ENCODE measurements at regions not wholly inside any gene's neighbourhood (a gene's known extent, or its start where the extent isn't known, plus 50 kb on each side); places are given as distances from the start of the nearest gene placed in this dataset.

- no peaks in the 10 kb centered on the region for H3K36me3 ChIP-seq (ENCODE audit: control insufficient read depth in 1 of 2, insufficient read depth in 2 of 2, low read length in 2 of 2)
- no peaks in the 10 kb centered on the region for H3K9me3 ChIP-seq (ENCODE audit: control insufficient read depth in 1 of 2, low read length in 2 of 2)
- no peaks in the 10 kb centered on the region for H3K4me1 ChIP-seq (ENCODE audit: control insufficient read depth in 1 of 2, insufficient read depth in 2 of 2, low read length in 2 of 2)
- no peaks in the 10 kb centered on the region for H3K27me3 ChIP-seq (ENCODE audit: low read depth, low read length)
- H3K27ac ChIP-seq (ENCODE audit: low read length), result no peak overlapping the region
- no peak overlapping the region for H3K4me3 ChIP-seq (ENCODE audit: low read depth in 1 of 2, low read length in 2 of 2)
These were observed 284.7 kb downstream of the NR2F1-AS1 start for GRCh38 chr5:93296338-93296737.

- Histone ChIP-seq H3K27me3 (ENCODE audit: low read depth, low read length) (no peaks in the 10 kb centered on the region), H3K36me3 (ENCODE audit: control insufficient read depth in 1 of 2, insufficient read depth in 2 of 2, low read length in 2 of 2) (no peaks in the 10 kb centered on the region), H3K27ac (ENCODE audit: low read length) (no peak overlapping the region), H3K4me3 (ENCODE audit: low read depth in 1 of 2, low read length in 2 of 2) (no peak overlapping the region), H3K9me3 (ENCODE audit: control insufficient read depth in 1 of 2, low read length in 2 of 2) (no peaks in the 10 kb centered on the region), H3K4me1 (ENCODE audit: control insufficient read depth in 1 of 2, insufficient read depth in 2 of 2, low read length in 2 of 2) (no peaks in the 10 kb centered on the region)
These were observed 286.0 kb downstream of the NR2F1-AS1 start for GRCh38 chr5:93294996-93295395.

GRCh38 chr5:93294199-93294598 is 286.8 kb downstream of the NR2F1-AS1 start:
- Histone ChIP-seq H3K27ac (ENCODE audit: low read length) (no peak overlapping the region), H3K27me3 (ENCODE audit: low read depth, low read length) (no peaks in the 10 kb centered on the region), H3K36me3 (ENCODE audit: control insufficient read depth in 1 of 2, insufficient read depth in 2 of 2, low read length in 2 of 2) (no peaks in the 10 kb centered on the region), H3K9me3 (ENCODE audit: control insufficient read depth in 1 of 2, low read length in 2 of 2) (no peaks in the 10 kb centered on the region), H3K4me3 (ENCODE audit: low read depth in 1 of 2, low read length in 2 of 2) (no peak overlapping the region), H3K4me1 (ENCODE audit: control insufficient read depth in 1 of 2, insufficient read depth in 2 of 2, low read length in 2 of 2) (no peaks in the 10 kb centered on the region)

GRCh38 chr5:93289942-93290341 is 291.1 kb downstream of the NR2F1-AS1 start:
- no peaks in the 10 kb centered on the region for H3K27me3 ChIP-seq (ENCODE audit: low read depth, low read length)
- no peak overlapping the region for H3K27ac ChIP-seq (ENCODE audit: low read length)
- H3K4me3 ChIP-seq (ENCODE audit: low read depth in 1 of 2, low read length in 2 of 2), result no peak overlapping the region
- H3K9me3 ChIP-seq (ENCODE audit: control insufficient read depth in 1 of 2, low read length in 2 of 2), result peaks cover 0 to 10% of the 10 kb centered on the region in 2 donors
- no peaks in the 10 kb centered on the region for H3K4me1 ChIP-seq (ENCODE audit: control insufficient read depth in 1 of 2, insufficient read depth in 2 of 2, low read length in 2 of 2)
- no peaks in the 10 kb centered on the region for H3K36me3 ChIP-seq (ENCODE audit: control insufficient read depth in 1 of 2, insufficient read depth in 2 of 2, low read length in 2 of 2)

GRCh38 chr5:93285461-93285860 is 295.6 kb downstream of the NR2F1-AS1 start:
- Histone ChIP-seq H3K27me3 (ENCODE audit: low read depth, low read length) (no peaks in the 10 kb centered on the region), H3K9me3 (ENCODE audit: control insufficient read depth in 1 of 2, low read length in 2 of 2) (peaks cover 0 to 10% of the 10 kb centered on the region in 2 donors), H3K4me1 (ENCODE audit: control insufficient read depth in 1 of 2, insufficient read depth in 2 of 2, low read length in 2 of 2) (no peaks in the 10 kb centered on the region), H3K27ac (ENCODE audit: low read length) (no peak overlapping the region), H3K36me3 (ENCODE audit: control insufficient read depth in 1 of 2, insufficient read depth in 2 of 2, low read length in 2 of 2) (no peaks in the 10 kb centered on the region), H3K4me3 (ENCODE audit: low read depth in 1 of 2, low read length in 2 of 2) (peak overlapping the region in 1 of 2 donors; percentile 8)

GRCh38 chr5:93281980-93282772 is 298.8 kb downstream of the NR2F1-AS1 start:
- Histone ChIP-seq H3K36me3 (ENCODE audit: control insufficient read depth in 1 of 2, insufficient read depth in 2 of 2, low read length in 2 of 2) (no peaks in the 10 kb centered on the region), H3K4me3 (ENCODE audit: low read depth in 1 of 2, low read length in 2 of 2) (no peak overlapping the region), H3K9me3 (ENCODE audit: control insufficient read depth in 1 of 2, low read length in 2 of 2) (peaks cover 0 to 7% of the 10 kb centered on the region in 2 donors), H3K27ac (ENCODE audit: low read length) (no peak overlapping the region), H3K27me3 (ENCODE audit: low read depth, low read length) (no peaks in the 10 kb centered on the region), H3K4me1 (ENCODE audit: control insufficient read depth in 1 of 2, insufficient read depth in 2 of 2, low read length in 2 of 2) (no peaks in the 10 kb centered on the region)

GRCh38 chr5:93280518-93280917 is 300.5 kb downstream of the NR2F1-AS1 start:
- H3K9me3 ChIP-seq (ENCODE audit: control insufficient read depth in 1 of 2, low read length in 2 of 2), result no peaks in the 10 kb centered on the region
- no peak overlapping the region for H3K27ac ChIP-seq (ENCODE audit: low read length)

GRCh38 chr5:93279296-93279963 is 301.6 kb downstream of the NR2F1-AS1 start:
- H3K9me3 ChIP-seq (ENCODE audit: control insufficient read depth in 1 of 2, low read length in 2 of 2), result no peaks in the 10 kb centered on the region
- no peaks in the 10 kb centered on the region for H3K27me3 ChIP-seq (ENCODE audit: low read depth, low read length)
- H3K27ac ChIP-seq (ENCODE audit: low read length), result no peak overlapping the region
- H3K4me3 ChIP-seq (ENCODE audit: low read depth in 1 of 2, low read length in 2 of 2), result no peak overlapping the region
- no peaks in the 10 kb centered on the region for H3K36me3 ChIP-seq (ENCODE audit: control insufficient read depth in 1 of 2, insufficient read depth in 2 of 2, low read length in 2 of 2)
- no peaks in the 10 kb centered on the region for H3K4me1 ChIP-seq (ENCODE audit: control insufficient read depth in 1 of 2, insufficient read depth in 2 of 2, low read length in 2 of 2)

More at GRCh38 chr5:93280518-93280917, 300.5 kb downstream of the NR2F1-AS1 start:
- H3K27me3 ChIP-seq (ENCODE audit: low read depth, low read length), result no peaks in the 10 kb centered on the region
- H3K4me1 ChIP-seq (ENCODE audit: control insufficient read depth in 1 of 2, insufficient read depth in 2 of 2, low read length in 2 of 2), result no peaks in the 10 kb centered on the region
- no peaks in the 10 kb centered on the region for H3K36me3 ChIP-seq (ENCODE audit: control insufficient read depth in 1 of 2, insufficient read depth in 2 of 2, low read length in 2 of 2)
- H3K4me3 ChIP-seq (ENCODE audit: low read depth in 1 of 2, low read length in 2 of 2), result no peak overlapping the region

- Histone ChIP-seq H3K4me3 (ENCODE audit: low read depth in 1 of 2, low read length in 2 of 2) (no peak overlapping the region), H3K27ac (ENCODE audit: low read length) (no peak overlapping the region), H3K27me3 (ENCODE audit: low read depth, low read length) (no peaks in the 10 kb centered on the region), H3K9me3 (ENCODE audit: control insufficient read depth in 1 of 2, low read length in 2 of 2) (no peaks in the 10 kb centered on the region), H3K36me3 (ENCODE audit: control insufficient read depth in 1 of 2, insufficient read depth in 2 of 2, low read length in 2 of 2) (no peaks in the 10 kb centered on the region), H3K4me1 (ENCODE audit: control insufficient read depth in 1 of 2, insufficient read depth in 2 of 2, low read length in 2 of 2) (no peaks in the 10 kb centered on the region)
These were observed 302.1 kb downstream of the NR2F1-AS1 start for GRCh38 chr5:93278896-93279295.

GRCh38 chr5:93277051-93277450 is 304.0 kb downstream of the NR2F1-AS1 start:
- H3K36me3 ChIP-seq (ENCODE audit: control insufficient read depth in 1 of 2, insufficient read depth in 2 of 2, low read length in 2 of 2), result no peaks in the 10 kb centered on the region
- H3K4me1 ChIP-seq (ENCODE audit: control insufficient read depth in 1 of 2, insufficient read depth in 2 of 2, low read length in 2 of 2), result no peaks in the 10 kb centered on the region
- H3K4me3 ChIP-seq (ENCODE audit: low read depth in 1 of 2, low read length in 2 of 2), result no peak overlapping the region
- no peak overlapping the region for H3K27ac ChIP-seq (ENCODE audit: low read length)
- H3K9me3 ChIP-seq (ENCODE audit: control insufficient read depth in 1 of 2, low read length in 2 of 2), result no peaks in the 10 kb centered on the region
- H3K27me3 ChIP-seq (ENCODE audit: low read depth, low read length), result no peaks in the 10 kb centered on the region

GRCh38 chr5:93275376-93275775 is 305.6 kb downstream of the NR2F1-AS1 start:
- no peaks in the 10 kb centered on the region for H3K9me3 ChIP-seq (ENCODE audit: control insufficient read depth in 1 of 2, low read length in 2 of 2)
- H3K36me3 ChIP-seq (ENCODE audit: control insufficient read depth in 1 of 2, insufficient read depth in 2 of 2, low read length in 2 of 2), result no peaks in the 10 kb centered on the region
- H3K27ac ChIP-seq (ENCODE audit: low read length), result no peak overlapping the region
- H3K4me3 ChIP-seq (ENCODE audit: low read depth in 1 of 2, low read length in 2 of 2), result no peak overlapping the region
- H3K27me3 ChIP-seq (ENCODE audit: low read depth, low read length), result no peaks in the 10 kb centered on the region
- H3K4me1 ChIP-seq (ENCODE audit: control insufficient read depth in 1 of 2, insufficient read depth in 2 of 2, low read length in 2 of 2), result no peaks in the 10 kb centered on the region
